ENCODE measurements at regions not wholly inside any gene's neighbourhood (a gene's known extent, or its start where the extent isn't known, plus 50 kb on each side); places are given as distances from the start of the nearest gene placed in this dataset.
"Not testable (repeated sequence)": the region's sequence is repeated elsewhere in the genome, so short reads cannot be mapped to it uniquely, and the experiment has no call there.

- no peaks in the 10 kb centered on the region for H3K36me3 Mint-ChIP-seq (ENCODE audit: low read depth)
- H3K4me1 Mint-ChIP-seq: peaks cover 10% of the 10 kb centered on the region
- H3K4me3 Mint-ChIP-seq: no peak overlapping the region
- DNase-seq: no peak
- no peak for TF ChIP-seq CTCF (IDR thresholded peaks at IDR 0.05)
- no peaks in the 10 kb centered on the region for H3K27me3 Mint-ChIP-seq (ENCODE audit: low read depth, poor library complexity)
- no peak overlapping the region for H3K27ac Mint-ChIP-seq
- peaks cover 47% of the 10 kb centered on the region for H3K9me3 Mint-ChIP-seq
Measured at GRCh38 chrX:13377550-13377934, 57.7 kb upstream of the ATXN3L start.

- H3K27ac Mint-ChIP-seq: no peak overlapping the region
- peaks cover 10% of the 10 kb centered on the region for H3K4me1 Mint-ChIP-seq
- no peaks in the 10 kb centered on the region for H3K36me3 Mint-ChIP-seq (ENCODE audit: low read depth)
- H3K4me3 Mint-ChIP-seq: no peak overlapping the region
- no peak for TF ChIP-seq CTCF (IDR thresholded peaks at IDR 0.05)
- peaks cover 43% of the 10 kb centered on the region for H3K9me3 Mint-ChIP-seq
- DNase-seq: no peak
- H3K27me3 Mint-ChIP-seq (ENCODE audit: low read depth, poor library complexity): no peaks in the 10 kb centered on the region
Measured at GRCh38 chrX:13376857-13377549, 57.1 kb upstream of the ATXN3L start.

- not testable (repeated sequence) for H3K4me3 Mint-ChIP-seq; H3K27ac Mint-ChIP-seq; H3K36me3 Mint-ChIP-seq (ENCODE audit: low read depth); DNase-seq; H3K27me3 Mint-ChIP-seq (ENCODE audit: low read depth, poor library complexity); H3K4me1 Mint-ChIP-seq
- peaks cover 38% of the 10 kb centered on the region for H3K9me3 Mint-ChIP-seq
Measured at GRCh38 chrX:13375596-13375995, 55.7 kb upstream of the ATXN3L start.

GRCh38 chrX:13374364-13374763, 54.5 kb upstream of the ATXN3L start:
- no peaks in the 10 kb centered on the region for H3K27me3 Mint-ChIP-seq (ENCODE audit: low read depth, poor library complexity)

GRCh38 chrX:13373431-13374187, 53.8 kb upstream of the ATXN3L start:
- Mint-ChIP-seq H3K27ac (no peak overlapping the region), H3K9me3 (peaks cover 23% of the 10 kb centered on the region), H3K4me3 (no peak overlapping the region), H3K27me3 (ENCODE audit: low read depth, poor library complexity) (no peaks in the 10 kb centered on the region), H3K36me3 (ENCODE audit: low read depth) (no peaks in the 10 kb centered on the region), H3K4me1 (peaks cover 15% of the 10 kb centered on the region)
- no peak for TF ChIP-seq CTCF (IDR thresholded peaks at IDR 0.05)
- no peak for DNase-seq

More at GRCh38 chrX:13374364-13374763, 54.5 kb upstream of the ATXN3L start:
- H3K4me1 Mint-ChIP-seq: peaks cover 7% of the 10 kb centered on the region
- H3K27ac Mint-ChIP-seq: no peak overlapping the region
- no peak for DNase-seq
- H3K36me3 Mint-ChIP-seq (ENCODE audit: low read depth): no peaks in the 10 kb centered on the region
- no peak overlapping the region for H3K4me3 Mint-ChIP-seq
- H3K9me3 Mint-ChIP-seq: peaks cover 26% of the 10 kb centered on the region
- TF ChIP-seq CTCF (IDR thresholded peaks at IDR 0.05): no peak

GRCh38 chrX:13373027-13373426, 53.2 kb upstream of the ATXN3L start:
- peaks cover 19% of the 10 kb centered on the region for H3K9me3 Mint-ChIP-seq
- H3K27me3 Mint-ChIP-seq (ENCODE audit: low read depth, poor library complexity): no peaks in the 10 kb centered on the region
- H3K27ac Mint-ChIP-seq: no peak overlapping the region
- H3K4me1 Mint-ChIP-seq: peaks cover 16% of the 10 kb centered on the region
- DNase-seq: no peak
- no peak for TF ChIP-seq CTCF (IDR thresholded peaks at IDR 0.05)
- H3K4me3 Mint-ChIP-seq: no peak overlapping the region
- H3K36me3 Mint-ChIP-seq (ENCODE audit: low read depth): no peaks in the 10 kb centered on the region

Measured in nephron progenitor cell (in vitro differentiated cells).